ENCODE measurements at regions not wholly inside any gene's neighbourhood (a gene's known extent, or its start where the extent isn't known, plus 50 kb on each side); places are given as distances from the start of the nearest gene placed in this dataset.
"Not testable (repeated sequence)": the region's sequence is repeated elsewhere in the genome, so short reads cannot be mapped to it uniquely, and the experiment has no call there.

- DNase-seq (ENCODE audit: low read depth in 3 of 3), result no peak
Observed at GRCh38 chr2:41283079-41283775, 764.6 kb upstream of the PKDCC start.

DNA sequence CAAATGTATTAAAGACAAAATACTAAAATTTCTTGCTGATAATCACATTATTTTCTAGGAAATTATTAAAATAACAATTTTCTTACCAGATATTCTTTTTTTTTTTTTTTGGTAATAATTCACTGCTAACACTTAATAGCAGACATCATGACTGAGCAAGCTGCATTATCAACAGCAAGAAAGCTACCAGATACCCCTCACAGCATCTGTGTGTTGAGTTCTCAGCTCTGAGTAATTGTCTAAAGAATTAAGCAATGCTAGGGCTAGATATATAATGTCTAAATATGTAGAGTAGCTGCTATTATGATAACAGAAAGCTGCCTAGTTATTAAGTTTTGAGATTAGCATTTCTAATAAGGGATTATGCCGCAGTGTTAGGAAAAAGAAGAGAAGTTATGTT is 754.3 kb upstream of the PKDCC start:
- no peak for DNase-seq (ENCODE audit: low read depth in 3 of 3)

- DNase-seq (ENCODE audit: low read depth in 3 of 3), result no peak
Observed at GRCh38 chr2:41294331-41294730, 753.5 kb upstream of the PKDCC start.

DNA sequence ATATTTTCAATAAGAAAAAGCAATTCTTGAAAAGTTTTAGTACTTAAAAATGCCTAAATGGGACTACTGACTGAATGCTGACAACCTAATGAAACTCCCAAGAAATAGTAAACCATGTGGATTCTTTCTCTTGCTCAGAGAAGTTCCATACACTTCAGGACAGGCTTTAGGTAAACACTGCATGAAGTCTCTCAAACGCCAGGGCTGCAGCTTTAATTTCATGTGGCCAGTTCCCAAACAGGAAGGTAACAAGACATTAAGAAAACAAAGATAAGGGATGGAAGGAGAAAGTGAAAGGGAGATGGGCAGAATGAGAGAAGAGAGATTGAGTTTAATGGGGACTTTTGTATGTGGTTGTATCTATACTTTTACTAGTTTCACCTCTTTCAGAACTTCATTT is 734.7 kb upstream of the PKDCC start:
- no peak for DNase-seq (ENCODE audit: low read depth in 3 of 3)

DNA sequence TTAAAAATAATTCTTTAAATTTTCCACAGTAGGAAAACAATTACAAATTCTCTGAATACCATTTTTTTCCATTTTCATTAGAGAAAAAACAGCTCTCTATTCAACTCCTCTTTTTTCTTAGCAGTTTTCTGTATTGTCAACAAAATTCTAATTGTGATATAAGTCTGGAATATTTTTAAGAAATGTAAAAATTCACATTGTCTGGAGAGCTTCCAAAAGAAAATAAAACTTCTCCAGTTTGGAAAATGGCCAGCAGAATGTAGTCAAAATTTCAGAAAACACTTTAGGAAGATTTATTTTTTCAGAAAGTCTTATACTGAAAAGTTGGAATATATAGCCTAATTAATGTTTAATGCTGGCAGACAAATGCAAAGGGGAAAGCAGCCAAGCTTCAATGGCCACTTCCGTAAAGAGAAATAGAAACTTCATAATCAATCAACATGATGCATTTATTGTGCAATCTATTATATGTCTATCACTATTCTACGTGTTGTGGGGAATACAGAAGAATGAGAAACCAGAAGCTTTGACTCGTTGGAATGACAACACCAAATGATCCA is 733.2 kb upstream of the PKDCC start:
- no peak for DNase-seq (ENCODE audit: low read depth in 3 of 3)

GRCh38 chr2:41319437-41319836 is 728.4 kb upstream of the PKDCC start:
- DNase-seq (ENCODE audit: low read depth in 3 of 3), result no peak

- DNase-seq (ENCODE audit: low read depth in 3 of 3), result no peak
Observed at GRCh38 chr2:41320491-41320890, 727.3 kb upstream of the PKDCC start.

DNA sequence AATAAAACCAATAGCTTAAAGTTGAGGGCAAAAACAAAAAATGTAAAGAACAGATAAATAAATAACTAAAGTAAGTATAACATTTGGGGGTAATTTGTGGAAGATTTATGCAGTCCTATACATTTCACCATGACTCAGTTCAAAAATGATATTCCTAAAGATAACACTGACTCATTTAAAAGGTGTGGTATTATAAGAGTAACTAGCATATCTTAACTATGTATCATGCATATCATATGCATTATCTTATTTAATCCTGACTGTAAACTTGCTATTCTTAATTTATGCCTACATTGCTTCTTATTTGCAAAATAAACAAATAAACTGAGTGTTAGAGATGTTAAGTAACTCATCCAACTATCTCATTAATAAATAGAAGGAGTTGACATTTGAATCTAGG is 726.5 kb upstream of the PKDCC start:
- no peak for DNase-seq (ENCODE audit: low read depth in 3 of 3)

- no peak for DNase-seq (ENCODE audit: low read depth in 3 of 3)
Observed at GRCh38 chr2:41326851-41327250, 721.0 kb upstream of the PKDCC start.

DNA sequence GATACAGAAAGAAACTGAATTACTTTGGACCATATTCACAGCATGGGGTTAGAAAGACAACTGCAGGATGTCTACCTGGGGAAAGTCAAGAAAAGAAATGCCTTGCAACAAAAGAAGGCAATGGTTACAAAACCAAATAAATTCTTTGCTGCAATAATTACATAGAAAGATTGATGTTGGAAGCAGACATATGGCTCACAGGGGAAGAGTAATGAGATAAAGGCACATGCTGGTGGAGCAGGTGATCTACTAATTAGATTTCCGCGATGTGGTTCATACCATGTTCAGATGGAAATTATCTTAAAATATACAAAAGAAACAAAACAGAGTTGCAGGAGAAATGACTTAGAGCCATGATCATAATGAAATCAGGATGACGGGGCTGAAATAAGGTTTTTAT is 718.8 kb upstream of the PKDCC start:
- no peak for DNase-seq (ENCODE audit: low read depth in 3 of 3)

- no peak for DNase-seq (ENCODE audit: low read depth in 3 of 3)
Observed at GRCh38 chr2:41334159-41334558, 713.7 kb upstream of the PKDCC start.

GRCh38 chr2:41335573-41335972 is 712.2 kb upstream of the PKDCC start:
- not testable (repeated sequence) for DNase-seq (ENCODE audit: low read depth in 3 of 3)

DNA sequence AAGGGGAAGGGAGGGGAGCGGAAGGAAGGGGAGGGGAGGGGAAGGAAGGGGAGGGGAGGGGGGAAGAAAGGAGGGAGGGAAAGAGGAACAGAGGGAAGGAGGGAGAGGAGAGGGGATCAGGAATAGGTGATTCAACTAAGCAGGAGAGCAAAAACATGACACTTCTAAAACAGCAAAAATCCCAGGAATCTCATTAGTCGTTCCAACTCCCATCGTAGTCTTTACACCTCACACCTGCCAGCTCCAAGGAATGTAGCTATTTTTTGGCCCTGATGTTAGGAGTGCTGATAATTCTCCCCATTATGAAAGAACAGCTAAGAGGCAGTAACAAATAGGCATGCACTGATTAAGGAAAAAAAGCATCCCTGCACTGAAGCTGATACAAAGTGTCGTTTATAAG is 709.9 kb upstream of the PKDCC start:
- no peak for DNase-seq (ENCODE audit: low read depth in 3 of 3)

GRCh38 chr2:41344529-41344928 is 703.3 kb upstream of the PKDCC start:
- DNase-seq (ENCODE audit: low read depth in 3 of 3), result no peak

- DNase-seq (ENCODE audit: low read depth in 3 of 3), result no peak
Observed at GRCh38 chr2:41353060-41353459, 694.8 kb upstream of the PKDCC start.

- DNase-seq (ENCODE audit: low read depth in 3 of 3), result no peak
Observed at GRCh38 chr2:41355794-41356193, 692.0 kb upstream of the PKDCC start.

GRCh38 chr2:41364842-41365241 is 683.0 kb upstream of the PKDCC start:
- no peak for DNase-seq (ENCODE audit: low read depth in 3 of 3)

GRCh38 chr2:41375901-41376300 is 671.9 kb upstream of the PKDCC start:
- DNase-seq (ENCODE audit: low read depth in 3 of 3), result no peak

- DNase-seq (ENCODE audit: low read depth in 3 of 3), result no peak
Observed at GRCh38 chr2:41377837-41378236, 670.0 kb upstream of the PKDCC start.

DNA sequence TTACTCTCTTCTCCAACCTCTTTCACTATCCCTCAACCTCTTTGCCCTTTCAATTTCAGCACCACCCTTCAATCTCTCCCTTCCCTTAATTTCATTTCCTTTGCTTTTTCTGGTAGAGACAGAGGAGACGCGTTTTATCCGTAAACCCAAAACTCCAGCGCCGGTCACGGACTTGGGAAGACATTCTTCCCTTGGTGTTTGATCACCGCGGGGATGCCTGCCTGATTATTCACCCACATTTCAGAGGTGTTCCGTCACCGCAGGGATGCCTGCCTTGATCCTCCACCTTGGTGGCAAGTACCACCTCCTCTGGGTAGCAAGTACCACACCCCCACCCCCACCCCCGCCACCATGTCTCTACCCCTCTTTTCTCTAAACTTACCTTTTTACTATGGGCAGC is 669.4 kb upstream of the PKDCC start:
- DNase-seq (ENCODE audit: low read depth in 3 of 3), result no peak

DNA sequence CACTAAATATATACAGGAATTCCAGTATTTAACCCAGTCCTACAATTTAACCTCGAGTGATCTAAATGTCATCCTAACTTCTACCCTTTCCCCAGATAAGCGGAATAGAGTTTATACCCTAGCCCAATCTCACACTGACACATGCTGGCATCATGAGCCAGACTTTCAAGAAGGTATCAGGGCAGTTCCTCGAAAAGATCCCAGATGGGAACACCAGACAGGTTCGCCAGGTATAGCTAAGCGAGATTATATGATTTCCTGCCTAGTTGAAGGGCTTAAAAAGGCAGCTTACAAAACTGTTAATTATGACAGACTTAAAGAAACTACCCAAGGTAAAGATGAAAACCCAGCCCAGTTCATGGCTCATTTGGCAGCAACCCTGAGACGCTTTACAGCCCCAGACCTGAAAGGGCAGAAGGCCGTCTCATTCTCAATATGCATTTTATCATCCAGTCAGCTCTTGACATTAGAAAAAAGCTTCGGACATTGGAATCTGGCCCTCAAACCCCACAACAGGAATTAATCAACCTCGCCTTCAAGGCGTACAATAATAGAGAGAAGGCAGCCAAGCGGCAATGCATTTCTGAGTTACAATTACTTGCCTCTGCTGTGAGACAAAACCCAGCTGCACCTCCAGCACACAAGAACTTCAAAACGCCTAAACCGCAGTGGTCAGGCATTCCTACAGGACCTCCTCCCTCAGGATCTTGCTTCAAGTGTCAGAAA is 668.2 kb upstream of the PKDCC start:
- no peak for DNase-seq (ENCODE audit: low read depth in 3 of 3)

DNA sequence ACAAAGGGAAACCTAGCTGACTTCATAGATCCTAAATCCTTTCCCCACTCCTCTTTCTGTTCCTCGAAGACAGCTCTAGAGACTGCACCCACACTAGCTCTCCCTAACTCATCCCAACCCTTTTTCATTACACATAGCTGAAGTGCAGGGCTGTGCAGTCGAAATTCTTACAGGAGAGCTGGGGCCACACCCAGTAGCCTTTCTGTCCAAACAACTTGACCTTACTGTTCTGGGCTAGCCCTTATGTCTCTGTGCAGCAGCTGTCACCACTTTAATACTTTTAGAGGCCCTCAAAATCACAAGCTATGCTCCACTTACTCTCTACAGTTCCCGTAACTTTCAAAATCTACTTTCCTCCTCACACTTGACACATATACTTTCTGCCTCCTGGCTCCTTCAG is 666.1 kb upstream of the PKDCC start:
- no peak for DNase-seq (ENCODE audit: low read depth in 3 of 3)

DNA sequence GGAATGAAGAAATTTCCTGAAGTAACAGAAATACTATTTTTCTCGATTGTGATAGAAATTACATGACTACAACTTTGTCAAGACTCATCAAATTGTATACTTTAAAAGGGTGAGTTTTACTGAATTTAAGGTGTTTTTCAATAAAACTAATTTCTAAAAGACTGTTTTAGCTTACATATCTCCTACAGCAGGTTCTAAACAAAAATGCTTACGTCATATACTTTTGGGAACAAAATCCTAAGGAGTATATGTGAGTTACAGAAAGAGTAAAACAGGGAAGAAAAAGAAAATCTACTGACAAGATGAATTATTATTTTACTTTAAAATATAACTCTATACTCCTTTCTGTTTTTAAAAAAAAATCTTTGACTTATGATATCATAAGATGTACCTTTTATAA is 660.3 kb upstream of the PKDCC start:
- DNase-seq (ENCODE audit: low read depth in 3 of 3), result no peak

Data from stimulated activated CD4-positive, alpha-beta T cell treated with anti-CD3 and anti-CD28 coated beads, TNF-alpha, amount 100 ng/mL, for 4 hours (primary cell).